ENCODE measurements at regions not wholly inside any gene's neighbourhood (a gene's known extent, or its start where the extent isn't known, plus 50 kb on each side); places are given as distances from the start of the nearest gene placed in this dataset.

DNA sequence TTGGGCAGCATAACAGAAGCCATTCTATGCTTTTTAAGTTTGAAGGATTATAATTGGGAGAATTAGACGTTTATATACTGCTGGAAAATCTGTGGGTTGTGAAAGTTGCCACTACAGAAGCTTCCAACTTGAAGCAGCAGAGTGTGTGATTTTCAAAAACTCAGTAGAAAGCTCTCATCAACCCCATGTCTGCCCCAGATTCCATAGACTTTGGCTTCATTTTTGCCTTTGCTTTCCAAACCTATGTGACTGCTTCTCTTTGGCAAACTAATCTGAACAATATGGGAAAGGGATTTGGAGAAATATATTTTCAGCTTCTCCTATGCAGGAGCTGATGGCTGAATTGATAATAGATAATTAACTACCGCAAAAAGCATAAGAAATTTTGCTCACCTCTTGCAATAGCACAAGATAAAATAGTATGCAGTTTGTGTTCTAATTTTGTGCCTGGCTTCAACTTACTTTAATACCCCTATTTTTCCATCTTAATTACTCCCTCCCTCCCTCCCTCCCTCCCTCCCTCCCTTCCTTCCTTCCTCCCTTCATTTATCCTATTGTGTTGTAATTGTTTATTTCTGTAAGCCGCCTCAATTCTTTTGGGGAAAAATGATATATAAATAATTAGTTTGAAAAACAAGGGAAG is 214.1 kb upstream of the HS3ST5 start:
- DNase-seq (ENCODE audit: low spot score) = no peak

DNA sequence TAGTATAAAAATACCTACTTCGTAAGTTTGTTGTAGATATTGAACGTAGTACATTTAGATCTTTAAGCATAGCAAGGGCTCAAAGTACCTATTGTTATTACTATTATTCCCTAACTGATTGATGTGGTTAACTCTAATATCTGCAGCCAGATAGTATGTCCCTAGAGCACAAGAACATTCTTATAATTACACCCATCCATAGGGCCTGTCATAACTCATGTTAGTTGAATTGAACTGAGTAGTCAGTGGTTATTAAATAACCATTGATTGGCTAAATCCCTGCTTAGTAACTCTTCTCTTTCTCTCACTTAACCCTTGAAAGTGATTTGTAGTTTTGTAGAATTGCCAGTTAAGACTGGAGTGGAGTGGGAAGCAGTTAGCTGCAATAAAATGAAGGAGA is 207.5 kb upstream of the HS3ST5 start:
- DNase-seq (ENCODE audit: low spot score) = no peak

DNA sequence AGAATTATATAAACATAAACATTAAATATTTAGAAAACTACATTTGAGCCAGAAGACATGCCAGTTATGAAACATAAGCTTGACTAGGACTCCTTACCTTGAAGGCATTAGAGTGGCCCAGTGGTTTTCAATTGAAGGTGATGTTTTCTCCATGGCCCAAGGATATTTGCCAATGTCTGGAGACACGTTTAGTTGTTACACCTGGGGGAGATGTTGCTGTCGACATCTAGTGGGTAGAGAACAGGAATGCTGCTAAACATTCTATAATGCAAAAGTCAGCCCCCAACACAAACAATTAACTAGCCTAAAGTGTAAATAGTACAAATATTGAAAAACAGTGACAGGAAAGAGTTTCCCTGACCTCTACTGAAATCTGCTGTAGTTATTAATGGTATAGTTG is 200.9 kb upstream of the HS3ST5 start:
- DNase-seq (ENCODE audit: low spot score) = no peak

DNA sequence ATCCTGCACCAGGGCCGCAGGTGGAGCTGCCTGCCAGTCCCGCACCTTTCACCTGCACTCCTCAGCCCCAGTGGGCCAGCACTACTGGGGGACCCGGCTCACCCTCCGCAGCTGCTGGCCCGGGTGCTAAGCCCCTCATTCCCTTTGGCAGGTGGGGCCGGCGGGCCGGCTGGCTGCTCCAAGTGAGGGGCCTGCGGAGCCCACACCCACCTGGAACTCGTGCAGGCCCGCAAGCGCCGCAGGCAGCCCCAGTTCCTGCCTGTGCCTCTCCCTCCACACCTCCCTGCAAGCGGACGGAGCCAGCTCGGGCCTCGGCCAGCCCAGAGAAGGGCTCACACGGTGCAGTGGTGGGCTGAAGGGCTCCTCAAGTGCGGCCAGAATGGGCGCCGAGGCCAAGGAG is 199.0 kb upstream of the HS3ST5 start:
- no peak for DNase-seq (ENCODE audit: low spot score)

DNA sequence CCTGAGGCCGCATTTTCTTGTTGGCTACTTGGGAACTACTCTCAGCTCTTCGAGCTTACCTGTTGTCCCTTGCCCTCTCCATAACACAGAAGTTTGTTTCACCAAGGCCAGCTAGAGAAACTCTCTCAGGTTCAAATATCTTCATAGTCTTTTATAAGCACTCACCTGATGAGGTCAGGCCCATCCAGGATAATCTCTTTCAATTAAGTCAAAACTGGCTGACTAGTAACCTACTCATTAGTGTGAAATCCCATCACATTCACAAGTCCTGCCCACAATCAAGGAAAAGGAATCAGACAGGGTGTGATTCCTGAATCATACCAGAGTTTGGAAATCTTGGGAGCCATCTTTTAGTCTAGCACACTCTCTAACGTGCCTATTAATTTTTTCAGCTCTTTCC is 195.2 kb upstream of the HS3ST5 start:
- DNase-seq (ENCODE audit: low spot score) = no peak

DNA sequence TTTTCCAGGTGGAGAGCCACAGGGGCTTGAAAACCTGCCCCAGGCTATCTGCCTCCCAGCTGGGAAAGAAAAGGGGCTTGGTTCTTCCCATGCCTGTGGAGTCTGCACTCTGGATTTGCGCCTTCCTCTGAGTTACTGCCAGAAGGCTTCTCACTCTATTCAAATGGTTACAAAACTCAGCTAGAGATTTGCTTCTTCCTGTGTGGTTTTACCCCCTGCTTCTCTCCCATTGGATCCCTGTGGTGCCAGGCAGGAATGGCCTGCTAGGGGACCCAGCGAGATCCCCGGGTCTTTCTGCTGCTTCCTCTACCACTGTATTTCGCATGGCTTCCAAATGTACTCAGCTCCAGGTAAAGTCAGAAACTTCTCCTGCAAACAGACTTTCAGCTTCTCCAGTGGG is 192.0 kb upstream of the HS3ST5 start:
- DNase-seq (ENCODE audit: low spot score) = no peak

DNA sequence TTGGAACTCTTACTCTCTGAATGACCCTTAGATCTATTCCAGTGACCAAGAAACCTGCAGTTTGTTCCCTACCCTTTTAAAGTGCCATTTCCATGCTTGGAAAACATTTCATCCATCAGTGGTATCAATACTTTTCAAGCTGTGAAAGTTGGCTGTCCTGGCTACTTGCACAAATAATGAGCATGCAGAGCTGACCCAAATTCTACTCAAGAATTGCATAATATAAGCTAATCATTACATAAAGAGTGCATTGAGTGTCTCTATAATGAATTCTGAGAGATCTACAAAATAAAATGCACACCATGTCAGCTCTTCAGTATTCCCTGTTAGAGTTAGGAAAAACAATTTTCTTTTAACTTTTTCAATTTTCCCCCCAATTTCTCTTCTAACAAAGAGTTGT is 181.3 kb upstream of the HS3ST5 start:
- DNase-seq (ENCODE audit: low spot score) = no peak

DNA sequence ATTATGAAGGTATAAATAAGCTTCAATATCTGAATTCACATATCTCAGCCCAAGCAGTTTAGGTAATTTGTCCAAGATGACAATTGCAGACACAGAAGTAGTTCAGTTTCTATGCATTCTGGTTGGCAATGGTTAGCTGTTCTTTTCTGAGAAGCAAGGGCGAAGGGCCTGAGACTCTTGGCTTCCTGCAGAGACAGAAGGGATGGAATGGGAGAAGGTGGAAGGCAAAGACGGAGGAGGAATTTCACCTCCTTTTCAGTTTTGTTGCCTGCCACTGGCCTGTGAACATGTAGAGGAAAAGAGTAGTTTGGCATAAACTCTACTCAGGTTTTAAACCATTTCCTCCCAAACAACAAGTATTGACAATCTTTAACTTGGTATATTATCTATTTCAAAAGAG is 180.7 kb upstream of the HS3ST5 start:
- no peak for DNase-seq (ENCODE audit: low spot score)

DNA sequence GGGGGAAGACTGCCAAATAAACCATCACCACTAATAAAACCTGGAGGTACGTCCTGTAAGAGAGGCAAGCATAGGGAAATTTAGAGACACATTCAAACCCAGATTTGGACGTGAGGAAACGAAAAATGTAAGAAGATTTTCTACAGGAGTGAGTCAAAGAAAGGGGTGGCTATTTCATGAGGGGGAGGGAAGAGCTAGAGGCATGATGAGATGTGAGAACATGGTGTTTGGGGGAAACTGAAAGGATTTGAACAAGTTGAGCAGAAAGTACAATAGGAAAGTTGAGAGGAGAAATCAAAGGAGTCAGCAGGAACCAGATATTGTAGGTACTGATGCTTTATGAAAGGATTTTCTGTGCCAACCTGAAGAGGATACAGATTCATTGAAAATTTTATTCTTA is 179.1 kb upstream of the HS3ST5 start:
- DNase-seq (ENCODE audit: low spot score) = no peak

DNA sequence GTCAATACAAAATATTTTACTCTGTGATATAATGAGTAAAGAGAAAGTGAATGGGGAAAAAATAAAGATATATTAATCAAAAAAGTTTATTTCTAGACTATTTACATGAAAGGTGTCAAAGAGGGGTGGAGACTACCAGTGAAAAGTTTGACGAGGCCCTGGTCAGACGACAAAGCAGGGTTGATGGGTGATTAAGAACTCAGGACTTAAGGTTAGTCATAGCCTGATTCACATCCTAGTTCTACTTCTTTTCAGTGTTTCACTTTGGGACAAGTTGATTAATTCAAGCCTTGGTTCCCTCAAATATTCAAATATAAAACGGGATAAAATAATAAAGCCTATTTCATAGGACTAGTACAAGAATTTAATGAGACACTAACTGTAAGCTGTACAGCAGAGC is 178.2 kb upstream of the HS3ST5 start:
- DNase-seq (ENCODE audit: low spot score) = no peak

DNA sequence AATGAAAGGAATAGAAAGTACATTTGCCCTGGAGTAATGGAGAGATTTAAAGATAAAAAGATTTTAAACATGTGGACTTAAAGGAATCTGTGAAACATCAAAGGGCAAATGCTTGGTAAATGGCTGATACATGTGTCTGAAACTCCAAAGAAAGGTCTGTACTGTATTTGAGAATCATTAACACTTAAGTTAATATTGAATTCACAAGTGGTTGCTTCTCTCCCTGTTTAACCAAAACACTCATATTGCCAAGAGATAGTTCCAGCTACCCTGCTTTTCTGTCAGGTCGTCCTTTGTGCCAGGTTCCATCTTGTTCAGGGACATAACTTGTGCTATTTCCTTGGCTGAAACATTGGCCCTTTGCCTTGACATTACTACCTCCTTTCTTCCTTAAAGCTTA is 171.3 kb upstream of the HS3ST5 start:
- DNase-seq (ENCODE audit: low spot score) = no peak

DNA sequence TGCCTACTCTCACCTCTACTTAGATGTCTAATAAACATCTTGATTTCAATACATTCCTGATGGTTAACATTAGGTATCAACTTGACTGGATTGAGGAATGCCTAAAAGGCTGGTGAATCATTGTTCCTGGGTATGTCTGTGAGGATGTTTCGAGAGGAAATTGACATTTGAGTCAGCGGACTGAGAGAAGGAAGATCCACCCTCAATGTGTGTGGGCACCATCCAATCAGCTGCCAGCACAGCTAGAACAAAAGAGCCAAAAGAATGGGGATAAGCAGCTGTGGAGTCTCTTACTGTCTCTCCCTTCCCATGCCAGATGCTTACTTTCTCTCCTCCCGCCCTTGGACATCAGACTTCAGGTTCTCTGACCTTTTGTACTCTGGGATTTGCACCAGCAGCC is 128.6 kb upstream of the HS3ST5 start:
- DNase-seq (ENCODE audit: low spot score) = no peak

DNA sequence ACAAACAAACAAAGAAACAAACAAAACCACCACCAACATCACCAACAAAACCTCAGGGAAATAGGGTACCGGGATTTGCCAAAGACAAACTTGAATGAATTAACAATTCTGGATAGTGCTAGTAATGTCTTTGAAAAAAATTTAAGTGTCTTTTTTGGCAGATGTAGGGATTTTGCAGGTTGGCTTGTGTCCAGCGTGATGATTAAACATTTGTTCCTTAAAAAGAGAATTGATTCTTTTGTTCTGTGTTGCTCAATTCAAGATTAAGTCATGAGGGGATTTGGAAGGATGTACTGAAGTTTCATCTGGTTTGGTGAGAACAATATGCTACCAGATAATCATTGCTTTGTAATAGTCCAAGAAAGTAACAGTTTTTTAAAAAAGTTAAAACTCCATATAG is 125.1 kb upstream of the HS3ST5 start:
- DNase-seq (ENCODE audit: low spot score) = no peak

DNA sequence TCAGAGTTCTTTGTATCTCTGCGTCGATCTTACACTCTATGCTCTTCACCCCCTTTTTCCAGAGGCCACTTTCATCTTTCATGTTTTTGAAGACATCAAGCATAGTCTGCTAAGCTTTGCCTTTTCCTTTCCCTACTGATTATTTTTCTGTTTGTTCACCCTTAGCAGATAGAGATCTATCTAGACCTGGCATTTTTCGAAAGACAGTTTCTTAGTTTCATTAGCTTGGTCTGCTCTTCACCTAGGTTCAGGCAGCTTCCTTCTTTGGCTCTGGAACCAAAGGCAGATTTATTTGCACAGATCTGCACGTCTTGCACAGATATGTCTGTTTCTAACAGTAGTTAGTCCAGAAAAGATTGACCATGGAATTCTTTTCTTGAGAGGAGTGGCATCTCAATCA is 122.7 kb upstream of the HS3ST5 start:
- no peak for DNase-seq (ENCODE audit: low spot score)

DNA sequence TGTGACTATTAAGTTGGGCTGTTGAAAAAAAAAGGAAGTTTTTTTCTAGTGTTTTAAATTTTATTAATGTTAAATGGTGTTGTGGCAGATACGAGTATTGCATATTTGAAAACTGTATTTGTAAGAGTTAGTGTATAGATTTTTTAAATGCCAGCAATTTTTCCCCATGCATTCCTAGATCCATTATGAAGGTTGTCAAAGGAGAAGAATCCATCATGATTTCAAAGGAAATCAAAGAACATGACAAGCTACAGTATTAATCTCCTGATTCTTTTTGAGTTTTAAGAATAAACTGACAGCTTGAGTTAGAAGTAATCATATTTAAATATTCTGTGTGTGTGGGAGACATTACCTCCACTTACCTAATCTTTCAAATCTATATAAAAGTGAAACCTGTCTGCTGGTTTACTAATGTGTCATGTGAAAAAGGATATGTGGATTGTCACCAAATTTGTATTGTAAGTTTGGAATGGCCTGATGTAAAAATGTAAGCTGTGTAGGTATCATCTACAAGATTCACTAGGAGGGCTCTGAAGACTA is 111.0 kb upstream of the HS3ST5 start:
- no peak for DNase-seq (ENCODE audit: low spot score)

DNA sequence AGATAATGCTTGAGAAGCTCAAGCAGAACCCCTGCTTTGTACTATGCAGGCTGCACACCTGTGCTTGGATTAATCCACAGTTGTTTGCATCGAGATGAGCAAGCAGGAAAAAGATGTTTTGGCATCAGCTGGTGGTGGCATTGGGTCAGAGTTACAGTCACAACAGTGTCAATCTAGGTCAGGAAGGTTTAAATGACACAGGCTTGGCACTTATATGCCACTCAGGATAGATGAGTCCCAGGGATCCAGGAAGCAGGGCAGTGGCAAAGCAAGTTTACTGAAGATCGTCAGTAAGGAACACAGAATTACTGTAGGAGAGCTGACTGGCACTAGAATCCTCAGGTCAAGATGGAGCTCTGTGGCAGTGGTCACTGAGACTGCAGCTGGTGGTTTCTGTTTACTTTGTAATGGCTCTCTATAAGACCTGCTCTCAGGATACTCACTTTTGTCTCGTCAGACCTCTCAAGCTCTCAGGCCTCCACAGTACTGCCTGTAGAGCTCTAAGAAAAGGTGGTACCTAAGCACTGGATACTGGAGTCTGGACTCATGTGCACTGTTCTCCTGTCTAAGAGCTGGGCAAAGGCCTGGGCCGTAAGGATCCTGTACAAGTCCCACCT is 110.1 kb upstream of the HS3ST5 start:
- no peak for DNase-seq (ENCODE audit: low spot score)

DNA sequence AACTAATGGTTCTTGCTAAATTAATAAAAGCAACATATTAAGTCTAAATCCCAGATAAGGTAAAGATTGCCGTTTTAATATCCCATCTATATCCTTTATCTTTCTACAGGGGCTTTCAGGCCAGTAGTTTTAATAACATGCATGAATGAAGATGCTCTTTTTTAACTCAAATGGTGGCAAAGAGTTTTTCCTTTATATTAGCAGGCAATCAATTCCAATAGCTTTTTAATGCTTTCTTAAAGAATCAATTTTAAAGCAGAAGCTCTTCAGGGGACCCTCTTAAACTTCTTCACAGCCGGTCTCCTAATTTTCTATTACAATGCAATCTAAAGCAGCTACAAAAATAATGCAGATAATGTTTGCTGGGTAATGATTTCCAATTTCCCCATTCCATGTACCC is 107.8 kb upstream of the HS3ST5 start:
- DNase-seq (ENCODE audit: low spot score) = no peak

DNA sequence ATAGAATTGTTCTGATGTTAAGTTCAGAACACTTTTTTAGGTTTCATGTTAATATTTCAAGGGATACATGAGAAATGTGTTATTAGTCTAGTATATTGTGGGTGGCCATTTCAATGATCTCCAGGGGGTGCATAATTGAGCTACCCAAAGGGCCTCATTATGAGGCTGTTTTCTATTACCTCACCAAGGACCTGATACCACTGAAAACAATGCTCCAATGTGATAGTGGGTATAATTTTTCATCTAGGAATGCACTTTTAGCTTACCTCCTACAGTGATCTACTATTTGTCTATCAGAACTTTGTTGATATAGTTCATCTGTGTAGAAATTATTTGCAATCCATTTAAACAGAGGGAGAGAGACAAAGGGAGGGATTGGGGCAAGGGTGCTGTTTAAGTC is 106.8 kb upstream of the HS3ST5 start:
- no peak for DNase-seq (ENCODE audit: low spot score)

DNA sequence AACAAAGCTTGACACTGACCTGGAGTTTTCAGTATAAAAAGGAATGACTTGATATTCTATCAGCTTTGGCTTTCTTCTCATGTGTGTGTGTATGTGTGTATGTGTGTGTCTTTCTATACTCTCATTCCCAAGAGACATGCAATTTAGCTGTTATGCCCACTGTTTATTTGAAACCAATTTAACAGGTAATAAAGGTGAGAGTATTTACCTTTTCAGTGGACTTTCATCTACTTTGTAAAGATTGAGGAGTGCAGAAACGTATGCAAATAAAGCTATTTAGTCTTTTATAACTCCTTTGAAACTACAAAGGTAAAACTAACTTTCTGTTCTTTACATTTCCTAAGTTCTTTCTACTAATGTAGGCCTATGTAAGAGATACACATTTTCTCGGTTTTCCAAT is 103.5 kb upstream of the HS3ST5 start:
- no peak for DNase-seq (ENCODE audit: low spot score)

DNA sequence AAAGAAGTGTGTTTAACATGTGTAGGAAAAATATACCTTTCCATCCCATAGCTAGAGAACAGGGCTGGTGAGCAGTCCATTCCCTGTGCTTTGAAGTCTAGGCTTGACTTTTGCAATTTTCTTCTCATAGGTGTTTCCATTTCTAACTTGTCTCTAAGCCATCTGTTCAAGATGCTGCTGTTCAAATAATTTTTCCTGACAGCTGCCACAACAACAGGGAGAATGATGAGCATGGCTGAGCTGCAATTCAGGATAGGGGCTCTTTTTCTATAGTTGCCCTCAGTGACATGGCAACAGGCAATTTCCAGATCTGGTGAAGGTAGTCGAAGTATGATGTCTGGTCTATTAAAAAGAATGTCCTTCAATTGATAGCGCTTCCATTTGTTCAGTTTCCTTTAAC is 103.0 kb upstream of the HS3ST5 start:
- no peak for DNase-seq (ENCODE audit: low spot score)

DNA sequence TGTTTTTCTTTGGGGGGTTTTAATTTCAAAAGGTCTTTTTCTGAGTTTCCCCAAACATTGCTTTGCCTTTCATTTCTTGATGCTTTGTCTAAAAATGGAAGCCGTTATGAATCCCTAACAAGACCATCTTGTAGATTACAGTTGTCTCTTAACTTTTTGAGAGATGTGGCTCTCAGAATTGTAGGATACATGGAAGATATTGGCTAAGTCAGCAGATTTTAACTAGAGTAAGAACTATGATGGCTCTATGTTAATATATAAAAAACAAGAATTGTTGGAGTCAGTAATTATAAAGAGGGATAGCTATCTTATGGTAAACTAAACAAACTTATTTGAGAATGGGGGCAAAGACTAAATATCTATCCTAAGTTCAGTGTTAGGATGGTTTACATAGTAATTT is 96.6 kb upstream of the HS3ST5 start:
- DNase-seq (ENCODE audit: low spot score) = no peak

DNA sequence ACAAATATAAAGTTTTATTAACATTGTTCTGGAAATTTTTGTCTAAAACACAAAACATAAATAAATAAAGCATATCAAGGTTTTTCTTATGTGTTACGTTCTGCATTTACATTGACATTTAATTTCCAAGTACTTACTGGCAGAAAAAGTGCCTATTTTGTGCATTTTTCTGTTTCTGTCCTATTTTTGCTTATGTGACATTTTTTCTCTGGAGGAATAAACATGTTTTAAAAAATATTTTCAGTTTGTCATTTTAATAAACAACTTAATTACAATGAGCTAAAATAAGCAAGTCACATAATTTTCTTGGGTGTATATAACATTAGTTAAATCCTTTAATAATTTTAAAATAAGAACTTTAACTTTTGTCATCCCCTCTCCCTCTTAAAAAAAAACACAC is 94.4 kb upstream of the HS3ST5 start:
- no peak for DNase-seq (ENCODE audit: low spot score)

DNA sequence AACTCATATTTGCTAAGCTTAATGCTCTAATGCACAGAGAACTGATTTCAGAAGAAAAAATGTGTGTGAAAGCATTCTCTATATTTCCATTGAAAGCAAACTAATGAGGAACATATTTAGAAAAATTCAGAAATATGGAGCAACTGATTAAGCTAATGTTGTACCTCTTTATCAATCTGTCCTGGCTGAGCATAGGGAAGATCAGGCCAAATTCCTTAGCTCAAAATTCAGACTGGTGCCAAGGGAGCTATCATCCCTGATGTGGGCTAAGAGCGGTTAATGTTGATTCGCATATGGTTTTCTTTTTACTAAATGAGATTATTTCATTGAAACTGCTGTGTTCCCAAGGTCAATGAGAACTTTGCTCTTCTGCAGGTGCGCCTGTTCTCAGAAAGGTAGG is 93.9 kb upstream of the HS3ST5 start:
- DNase-seq (ENCODE audit: low spot score) = no peak

DNA sequence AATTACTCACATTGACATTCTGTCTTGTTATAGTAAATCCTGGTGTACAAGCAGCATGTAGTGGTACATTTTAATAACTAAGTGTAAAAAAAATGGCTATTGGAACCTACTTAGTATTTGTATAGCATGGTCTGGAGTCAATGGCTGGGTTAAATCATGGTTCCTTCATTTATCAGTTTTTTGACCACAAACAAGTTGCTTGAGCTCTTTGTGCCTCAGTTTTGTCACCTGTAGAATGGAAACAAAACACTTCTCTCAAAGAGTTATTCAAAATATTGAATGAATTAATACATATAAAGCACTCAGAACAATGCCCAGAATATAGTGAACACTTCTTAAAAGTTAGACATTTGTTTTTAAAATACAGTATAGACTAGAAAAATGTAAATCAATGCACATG is 93.2 kb upstream of the HS3ST5 start:
- DNase-seq (ENCODE audit: low spot score) = no peak

Measured in LoVo (cell line).